Panc1 (cell line): ENCODE measurements at regions not wholly inside any gene's neighbourhood (a gene's known extent, or its start where the extent isn't known, plus 50 kb on each side); places are given as distances from the start of the nearest gene placed in this dataset.

ENCODE experiments used
- ATAC-seq: fragments of 200-7000 bp; cut with Tn5 transposase; 2 replicates; pipeline ENCODE4 v1.9.1; 2020; ENCODE audit warnings: mild to moderate bottlenecking, moderate library complexity
- BruUV-seq: library from RNA; stranded (reverse); fragments of 400-500 nt; replicated peaks from 2 replicates; lab custom pipeline; 2021; lab: Mats Ljungman, UMichigan
- CTCF ChIA-PET: fragments of 300-600 bp; sonication (Branson Sonifier 250); formaldehyde crosslinking; loops from one replicate; lab custom pipeline; 2022; ENCODE audit warnings: antibody characterized with exemption; lab: Charles Lee
- POLR2A ChIA-PET: fragments of 300-600 bp; sonication (Branson Sonifier 250); formaldehyde crosslinking; loops from one replicate; lab custom pipeline; 2022; ENCODE audit warnings: antibody characterized with exemption; lab: Charles Lee
- DNase-seq: peaks from one replicate; pipeline ENCODE4 v3.0.0-alpha.2; 2010; ENCODE audit warnings: low read depth, low spot score
- H3K27ac ChIP-seq: 2 replicates; pipeline ENCODE4 v1.5.1; 2011; ENCODE audit warnings: mild to moderate bottlenecking, low read length, inconsistent platforms
- H3K27me3 ChIP-seq: fragments of 200-500 bp; sonication (Bioruptor generic); 2 replicates; pipeline ENCODE4 v1.6.0; 2014; ENCODE audit warnings: low read length, inconsistent platforms; ENCODE audit not compliant: control insufficient read depth, insufficient read depth
- H3K36me3 ChIP-seq: fragments of 200-500 bp; sonication (Bioruptor generic); 2 replicates; pipeline ENCODE4 v1.5.1; 2014; ENCODE audit warnings: inconsistent platforms, mild to moderate bottlenecking, low read length, moderate library complexity; ENCODE audit not compliant: control insufficient read depth, insufficient read depth
- H3K4me1 ChIP-seq: 2 replicates; pipeline ENCODE4 v1.5.1; 2011; ENCODE audit warnings: inconsistent platforms, mild to moderate bottlenecking, low read length, moderate library complexity; ENCODE audit not compliant: control insufficient read depth, insufficient read depth
- H3K4me3 ChIP-seq, 2 experiments: 2 replicates each; pipeline ENCODE4 v1.5.1; 2011 to 2012; ENCODE audit warnings: low read depth in 2 of 2, low read length in 2 of 2, mild to moderate bottlenecking in 2 of 2, inconsistent platforms in 1 of 2, moderate library complexity in 1 of 2
- H3K9me3 ChIP-seq: fragments of 200-500 bp; sonication (Bioruptor generic); 2 replicates; pipeline ENCODE4 v1.5.1; 2014; ENCODE audit warnings: low read depth, mild to moderate bottlenecking, inconsistent platforms, low read length, moderate library complexity; ENCODE audit not compliant: control insufficient read depth, insufficient read depth
- POLR2AphosphoS5 ChIP-seq: IDR thresholded peaks from 2 replicates; pipeline ENCODE4 v1.6.1; 2012; ENCODE audit warnings: mild to moderate bottlenecking, low read depth, low read length, moderate library complexity
- SIN3A ChIP-seq: IDR thresholded peaks from 2 replicates; pipeline ENCODE4 v1.6.1; 2012; ENCODE audit warnings: low read depth, mild to moderate bottlenecking, low read length, moderate library complexity, borderline replicate concordance; ENCODE audit not compliant: insufficient read depth
- TCF7L2 ChIP-seq: IDR thresholded peaks from 2 replicates; pipeline ENCODE4 v1.6.1; 2011; ENCODE audit warnings: mild to moderate bottlenecking, low read depth, low read length, inconsistent platforms
- in situ Hi-C: cut with HindIII; loops from 2 replicates; pipeline ENCODE4 v1.10.0; 2016; ENCODE audit warnings: low sequenced_read_pairs, low pct_unique_long_range_greater_than_20kb
- intact Hi-C: fragments of 100-400 bp; cut with micrococcal nuclease; formaldehyde crosslinking; loops from one replicate; pipeline ENCODE4 v1.10.0; 2022; ENCODE audit not compliant: unreplicated experiment
- TF ChIP-seq, protein P1 (sequence below): fragments of 450-650 bp; IDR thresholded peaks from 2 replicates; pipeline ENCODE4 v1.5.1; 2017; ENCODE audit warnings: mild to moderate bottlenecking
- TF ChIP-seq, protein P2 (sequence below), 2 experiments: IDR thresholded peaks; 2 replicates each; pipeline ENCODE4 v1.6.1; 2011 to 2012; ENCODE audit warnings: low read depth in 2 of 2, control low read depth in 1 of 2, low read length in 1 of 2, mild to moderate bottlenecking in 1 of 2, moderate library complexity in 1 of 2; ENCODE audit not compliant: insufficient read depth in 1 of 2

DNA sequence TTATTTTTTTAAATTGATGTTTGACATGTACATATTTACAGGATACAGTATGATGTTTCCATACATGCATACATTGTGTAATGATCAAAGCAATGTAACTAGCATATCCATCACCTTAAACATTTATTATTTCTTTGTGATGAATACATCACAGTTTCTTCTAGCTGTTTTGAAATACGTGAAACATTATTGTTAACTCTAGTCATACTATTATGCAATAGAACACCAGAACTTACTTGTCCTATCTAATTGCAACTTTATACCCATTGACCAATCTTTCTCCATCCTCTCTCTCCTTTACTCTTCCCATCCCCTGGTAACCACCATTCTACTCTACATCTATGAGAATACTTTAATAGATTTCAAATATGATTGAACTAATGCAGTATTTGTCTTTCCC, 1942.7 kb downstream of the PCDH9 start:
- BruUV-seq, result no TSS peak
- no peak overlapping the region for H3K4me3 ChIP-seq
- TF ChIP-seq, protein P1, sequence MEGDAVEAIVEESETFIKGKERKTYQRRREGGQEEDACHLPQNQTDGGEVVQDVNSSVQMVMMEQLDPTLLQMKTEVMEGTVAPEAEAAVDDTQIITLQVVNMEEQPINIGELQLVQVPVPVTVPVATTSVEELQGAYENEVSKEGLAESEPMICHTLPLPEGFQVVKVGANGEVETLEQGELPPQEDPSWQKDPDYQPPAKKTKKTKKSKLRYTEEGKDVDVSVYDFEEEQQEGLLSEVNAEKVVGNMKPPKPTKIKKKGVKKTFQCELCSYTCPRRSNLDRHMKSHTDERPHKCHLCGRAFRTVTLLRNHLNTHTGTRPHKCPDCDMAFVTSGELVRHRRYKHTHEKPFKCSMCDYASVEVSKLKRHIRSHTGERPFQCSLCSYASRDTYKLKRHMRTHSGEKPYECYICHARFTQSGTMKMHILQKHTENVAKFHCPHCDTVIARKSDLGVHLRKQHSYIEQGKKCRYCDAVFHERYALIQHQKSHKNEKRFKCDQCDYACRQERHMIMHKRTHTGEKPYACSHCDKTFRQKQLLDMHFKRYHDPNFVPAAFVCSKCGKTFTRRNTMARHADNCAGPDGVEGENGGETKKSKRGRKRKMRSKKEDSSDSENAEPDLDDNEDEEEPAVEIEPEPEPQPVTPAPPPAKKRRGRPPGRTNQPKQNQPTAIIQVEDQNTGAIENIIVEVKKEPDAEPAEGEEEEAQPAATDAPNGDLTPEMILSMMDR, result no peak
- TF ChIP-seq SIN3A, result no peak
- no peak for TF ChIP-seq TCF7L2
- TF ChIP-seq, protein P2, sequence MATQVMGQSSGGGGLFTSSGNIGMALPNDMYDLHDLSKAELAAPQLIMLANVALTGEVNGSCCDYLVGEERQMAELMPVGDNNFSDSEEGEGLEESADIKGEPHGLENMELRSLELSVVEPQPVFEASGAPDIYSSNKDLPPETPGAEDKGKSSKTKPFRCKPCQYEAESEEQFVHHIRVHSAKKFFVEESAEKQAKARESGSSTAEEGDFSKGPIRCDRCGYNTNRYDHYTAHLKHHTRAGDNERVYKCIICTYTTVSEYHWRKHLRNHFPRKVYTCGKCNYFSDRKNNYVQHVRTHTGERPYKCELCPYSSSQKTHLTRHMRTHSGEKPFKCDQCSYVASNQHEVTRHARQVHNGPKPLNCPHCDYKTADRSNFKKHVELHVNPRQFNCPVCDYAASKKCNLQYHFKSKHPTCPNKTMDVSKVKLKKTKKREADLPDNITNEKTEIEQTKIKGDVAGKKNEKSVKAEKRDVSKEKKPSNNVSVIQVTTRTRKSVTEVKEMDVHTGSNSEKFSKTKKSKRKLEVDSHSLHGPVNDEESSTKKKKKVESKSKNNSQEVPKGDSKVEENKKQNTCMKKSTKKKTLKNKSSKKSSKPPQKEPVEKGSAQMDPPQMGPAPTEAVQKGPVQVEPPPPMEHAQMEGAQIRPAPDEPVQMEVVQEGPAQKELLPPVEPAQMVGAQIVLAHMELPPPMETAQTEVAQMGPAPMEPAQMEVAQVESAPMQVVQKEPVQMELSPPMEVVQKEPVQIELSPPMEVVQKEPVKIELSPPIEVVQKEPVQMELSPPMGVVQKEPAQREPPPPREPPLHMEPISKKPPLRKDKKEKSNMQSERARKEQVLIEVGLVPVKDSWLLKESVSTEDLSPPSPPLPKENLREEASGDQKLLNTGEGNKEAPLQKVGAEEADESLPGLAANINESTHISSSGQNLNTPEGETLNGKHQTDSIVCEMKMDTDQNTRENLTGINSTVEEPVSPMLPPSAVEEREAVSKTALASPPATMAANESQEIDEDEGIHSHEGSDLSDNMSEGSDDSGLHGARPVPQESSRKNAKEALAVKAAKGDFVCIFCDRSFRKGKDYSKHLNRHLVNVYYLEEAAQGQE (IDR thresholded peaks at IDR 0.05; ENCODE audit: insufficient read depth in 1 of 2, low read depth in 2 of 2, low read length in 1 of 2), result no peak
- no peak for TF ChIP-seq POLR2AphosphoS5
- DNase-seq (no peak), ATAC-seq (no peak)
- no peaks in the 10 kb centered on the region for H3K36me3 ChIP-seq
- CTCF ChIA-PET, result no interaction called here
- H3K27me3 ChIP-seq, result no peaks in the 10 kb centered on the region
- in situ Hi-C loops (no loop called here), intact Hi-C loops (no loop called here)
- POLR2A ChIA-PET, result no interaction called here
- no peaks in the 10 kb centered on the region for H3K4me1 ChIP-seq
- H3K27ac ChIP-seq, result no peak overlapping the region
- H3K9me3 ChIP-seq, result peaks cover 4% of the 10 kb centered on the region; the same call in 1 of the 2 replicates

DNA sequence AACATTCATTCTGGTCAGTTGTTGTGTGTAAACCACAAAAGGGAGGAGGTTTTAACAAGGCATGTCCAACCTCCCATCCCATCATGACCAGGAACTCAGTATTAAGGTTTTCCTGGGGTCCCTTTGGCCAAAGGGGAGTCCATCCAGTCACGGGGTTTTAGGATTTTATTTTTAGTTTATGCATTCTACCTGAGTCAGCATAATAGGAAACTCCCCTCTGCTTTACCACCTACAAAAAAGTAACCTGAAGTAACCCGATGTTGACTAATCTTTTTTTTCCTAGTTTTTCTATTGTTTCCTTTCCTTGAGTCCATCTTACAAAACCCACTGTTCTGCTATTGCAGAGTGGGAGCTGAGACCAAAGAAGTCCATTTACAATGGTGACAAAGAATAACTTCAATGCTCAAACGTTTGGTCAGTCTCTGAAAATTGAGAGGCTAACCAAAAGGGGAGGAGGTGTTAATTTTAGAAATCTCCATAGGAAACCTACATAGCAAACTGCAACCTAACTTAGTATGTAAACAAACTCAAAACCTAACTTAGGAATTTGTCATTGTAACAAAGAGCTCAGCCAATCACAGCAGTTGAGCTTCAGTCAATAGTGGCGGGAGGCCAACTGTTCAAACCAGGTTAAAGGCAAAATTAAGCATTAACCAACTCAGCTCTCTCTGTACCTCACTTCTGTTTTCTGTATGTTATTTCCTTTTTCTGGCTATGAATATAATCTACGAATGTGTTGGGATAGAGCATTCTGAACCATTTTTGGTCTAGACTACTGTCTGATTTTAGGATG, 1954.1 kb downstream of the PCDH9 start:
- no peaks in the 10 kb centered on the region for H3K4me1 ChIP-seq
- intact Hi-C loops (no loop called here), in situ Hi-C loops (no loop called here)
- H3K27ac ChIP-seq, result no peak overlapping the region
- TF ChIP-seq, protein P2 (IDR thresholded peaks at IDR 0.05; ENCODE audit: insufficient read depth in 1 of 2, low read depth in 2 of 2, low read length in 1 of 2), result no peak
- TF ChIP-seq, protein P1, result no peak
- TF ChIP-seq POLR2AphosphoS5 (no peak), SIN3A (no peak), TCF7L2 (no peak)
- ChIA-PET POLR2A (no interaction called here), CTCF (no interaction called here)
- BruUV-seq, result no TSS peak
- no peak overlapping the region for H3K4me3 ChIP-seq
- ATAC-seq (no peak), DNase-seq (no peak)
- H3K36me3 ChIP-seq, result no peaks in the 10 kb centered on the region
- no peaks in the 10 kb centered on the region for H3K27me3 ChIP-seq
- H3K9me3 ChIP-seq, result no peaks in the 10 kb centered on the region; the same call in 1 of the 2 replicates
